K562 (cell line): ENCODE measurements at regions not wholly inside any gene's neighbourhood (a gene's known extent, or its start where the extent isn't known, plus 50 kb on each side); places are given as distances from the start of the nearest gene placed in this dataset.

Experiments used
- ADNP ChIP-seq: fragments of 200-800 bp; sonication (Bioruptor generic); IDR thresholded peaks from 2 replicates; pipeline ENCODE4 v1.6.1; 2016; ENCODE audit warnings: missing genetic modification characterization, missing compliant biosample characterization
- BCOR ChIP-seq: fragments of 450-650 bp; IDR thresholded peaks from 2 replicates; pipeline ENCODE4 v1.6.1; 2016
- CEBPZ ChIP-seq: fragments of 150-350 bp; IDR thresholded peaks from 2 replicates; pipeline ENCODE4 v1.6.1; 2014; ENCODE audit warnings: low read depth, mild to moderate bottlenecking, low read length, borderline replicate concordance
- FOXK2 ChIP-seq, 2 experiments: fragments of 450-650 bp; IDR thresholded peaks in 1 of 2; conservative IDR thresholded peaks in 1 of 2; 2 replicates each; pipeline ENCODE4 v1.6.1; 2016; ENCODE audit warnings: low read depth in 2 of 2, mild to moderate bottlenecking in 1 of 2
- KHSRP ChIP-seq: fragments of 450-650 bp; IDR thresholded peaks from 2 replicates; pipeline ENCODE4 v1.6.1; 2017
- KLF10 ChIP-seq: fragments of 250-450 bp; sonication (Bioruptor Pico); IDR thresholded peaks from 2 replicates; pipeline ENCODE4 v1.6.1; 2021; ENCODE audit warnings: matching md5 sums
- NR2C2 ChIP-seq, 2 experiments: fragments of 200-800 bp in 1 of 2; sonication (Bioruptor generic) in 1 of 2; sonication (generic) in 1 of 2; formaldehyde crosslinking in 1 of 2; IDR thresholded peaks; 2 replicates each; pipeline versions ENCODE4 v1.6.1 to v1.8.0; 2016 to 2022; ENCODE audit warnings: mild to moderate bottlenecking in 1 of 2, missing compliant biosample characterization in 1 of 2, missing genetic modification characterization in 1 of 2, missing genetic modification reagents in 1 of 2
- PCBP2 ChIP-seq: fragments of 200-400 bp; formaldehyde crosslinking; IDR thresholded peaks from 2 replicates; pipeline ENCODE4 v1.6.1; 2018; ENCODE audit warnings: low read length, low read depth, mild to moderate bottlenecking, moderate library complexity; ENCODE audit not compliant: poor library complexity, severe bottlenecking
- RBBP5 ChIP-seq: fragments of 200-600 bp; sonication (generic); IDR thresholded peaks from 2 replicates; pipeline ENCODE4 v1.6.1; 2012; ENCODE audit warnings: borderline replicate concordance, mild to moderate bottlenecking, low read length, control low read depth, inconsistent platforms; ENCODE audit not compliant: insufficient read depth, poor library complexity, severe bottlenecking
- SIX5 ChIP-seq, 2 experiments: IDR thresholded peaks; 2 replicates each; pipeline ENCODE4 v1.6.1; 2011; ENCODE audit warnings: low read length in 2 of 2, borderline replicate concordance in 1 of 2, low read depth in 1 of 2, mild to moderate bottlenecking in 1 of 2, moderate library complexity in 1 of 2; ENCODE audit not compliant: insufficient read depth in 1 of 2
- SP1 ChIP-seq: sonication (generic); formaldehyde crosslinking; IDR thresholded peaks from 2 replicates; pipeline ENCODE4 v1.8.1; 2022; ENCODE audit warnings: mild to moderate bottlenecking, missing genetic modification reagents
- ZC3H4 ChIP-seq: sonication (generic); formaldehyde crosslinking; IDR thresholded peaks from 2 replicates; pipeline ENCODE4 v1.9.0; 2021; ENCODE audit warnings: missing genetic modification reagents, borderline replicate concordance
- ZNF324 ChIP-seq: fragments of 250-450 bp; sonication (Bioruptor Pico); IDR thresholded peaks from 2 replicates; pipeline ENCODE4 v1.4.0; 2020; ENCODE audit warnings: mild to moderate bottlenecking
- ZNF512 ChIP-seq: IDR thresholded peaks from 2 replicates; pipeline ENCODE4 v1.6.1; 2016; ENCODE audit warnings: missing genetic modification characterization, missing compliant biosample characterization
- ZNF778 ChIP-seq: fragments of 450-650 bp; formaldehyde crosslinking; IDR thresholded peaks from 2 replicates; pipeline ENCODE4 v1.4.0; 2020; ENCODE audit warnings: mild to moderate bottlenecking, moderate library complexity

- TF ChIP-seq PCBP2 (no peak), NR2C2 (CRISPR knock-in tag; IDR thresholded peaks at IDR 0.05) (no peak), NR2C2 (tag; IDR thresholded peaks at IDR 0.05) (no peak), ZNF512 (tag) (peak; percentile 96), FOXK2 (conservative IDR thresholded peaks at IDR 0.05 in 1 of 2, IDR thresholded peaks at IDR 0.05 in 1 of 2; ENCODE audit: low read depth in 2 of 2) (peak in 1 of 2 experiments; percentile 15; a peak in 1 of 4 replicates), KHSRP (0 out of 2 replicates have a peak, but pooled peaks have one; percentile 17), SP1 (CRISPR knock-in tag) (no peak), SIX5 (IDR thresholded peaks at IDR 0.05; ENCODE audit: borderline replicate concordance in 1 of 2, insufficient read depth in 1 of 2, low read depth in 1 of 2, low read length in 2 of 2) (no peak), RBBP5 (no peak), ZC3H4 (CRISPR knock-in tag) (no peak), ZNF778 (CRISPR knock-in tag) (no peak), KLF10 (CRISPR knock-in tag) (no peak), CEBPZ (no peak), BCOR (peak; percentile 77), ZNF324 (CRISPR knock-in tag) (no peak), ADNP (no peak)
Observed at GRCh38 chr6:14723535-14724086, 522.3 kb upstream of the JARID2 start (continued).
